Karpas-422 (cell line): ENCODE measurements at regions not wholly inside any gene's neighbourhood (a gene's known extent, or its start where the extent isn't known, plus 50 kb on each side); places are given as distances from the start of the nearest gene placed in this dataset.

ENCODE experiments used
- DNase-seq: peaks from one replicate; pipeline ENCODE4 v3.0.0-alpha.2; 2015
- H2AFZ ChIP-seq: fragments of 200-600 bp; sonication (generic); 2 replicates; pipeline ENCODE4 v1.6.1; 2014; ENCODE audit warnings: antibody characterized with exemption, low read length, mixed read lengths
- H3K27ac ChIP-seq: fragments of 200-600 bp; sonication (generic); 2 replicates; pipeline ENCODE4 v1.5.1; 2014; ENCODE audit warnings: mild to moderate bottlenecking, low read length, moderate library complexity
- H3K27me3 ChIP-seq: fragments of 200-600 bp; sonication (generic); 2 replicates; pipeline ENCODE4 v1.6.1; 2014; ENCODE audit warnings: low read length, mixed read lengths
- H3K36me3 ChIP-seq: fragments of 200-600 bp; sonication (generic); 2 replicates; pipeline ENCODE4 v1.6.1; 2014; ENCODE audit warnings: low read length, mixed read lengths; ENCODE audit not compliant: insufficient read depth
- H3K4me1 ChIP-seq: fragments of 200-600 bp; sonication (generic); 2 replicates; pipeline ENCODE4 v1.6.1; 2014; ENCODE audit warnings: mild to moderate bottlenecking, low read length, mixed read lengths
- H3K4me2 ChIP-seq: fragments of 200-600 bp; sonication (generic); 2 replicates; pipeline ENCODE4 v1.6.1; 2014; ENCODE audit warnings: low read length, low read depth, mild to moderate bottlenecking; ENCODE audit not compliant: poor library complexity, severe bottlenecking
- H3K4me3 ChIP-seq: fragments of 200-600 bp; sonication (generic); 2 replicates; pipeline ENCODE4 v1.5.1; 2014; ENCODE audit warnings: mild to moderate bottlenecking, antibody characterized with exemption, low read length, mixed read lengths
- H3K79me2 ChIP-seq: fragments of 200-600 bp; sonication (generic); 2 replicates; pipeline ENCODE4 v1.6.1; 2014; ENCODE audit warnings: mild to moderate bottlenecking, low read length, mixed read lengths
- H3K9ac ChIP-seq: fragments of 200-600 bp; sonication (generic); 2 replicates; pipeline ENCODE4 v1.6.0; 2014; ENCODE audit warnings: low read length
- H3K9me2 ChIP-seq: fragments of 200-600 bp; sonication (generic), shearing (Covaris generic); replicated peaks from 2 replicates; pipeline ENCODE4 v1.6.0; 2014; ENCODE audit warnings: mild to moderate bottlenecking, low read length, moderate library complexity; ENCODE audit not compliant: insufficient read depth
- H3K9me3 ChIP-seq: fragments of 300-700, 200-600 bp; sonication (generic); 2 replicates; pipeline ENCODE4 v1.6.1; 2014; ENCODE audit warnings: low read length, mixed read lengths
- H4K20me1 ChIP-seq: fragments of 200-600 bp; sonication (generic); 2 replicates; pipeline ENCODE4 v1.6.1; 2014; ENCODE audit warnings: mild to moderate bottlenecking, antibody characterized with exemption, low read length, low read depth; ENCODE audit not compliant: insufficient read depth

DNA sequence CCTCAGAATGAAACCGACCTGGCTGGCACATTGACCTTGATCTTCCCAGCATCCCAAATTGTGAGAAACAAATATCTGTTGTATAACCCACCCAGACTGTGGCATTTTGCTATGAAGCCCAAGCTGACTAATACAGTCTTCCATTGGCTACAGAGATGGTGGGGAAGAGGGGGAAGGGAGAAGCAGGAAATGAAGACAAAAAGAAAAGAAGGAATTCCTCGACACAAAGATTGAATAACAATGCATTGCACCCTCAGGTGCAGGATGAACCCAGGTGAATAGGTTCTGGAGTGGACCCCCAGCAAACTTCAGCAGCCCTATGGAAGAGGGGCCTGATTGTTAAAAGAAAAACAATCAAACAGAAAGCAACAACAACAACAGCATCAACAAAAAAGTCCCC, 270.7 kb downstream of the FSIP2 start:
- H3K4me2 ChIP-seq: no peak overlapping the region
- no peaks in the 10 kb centered on the region for H4K20me1 ChIP-seq
- DNase-seq: no peak
- no peaks in the 10 kb centered on the region for H3K4me1 ChIP-seq
- no peaks in the 10 kb centered on the region for H3K9me2 ChIP-seq
- peaks cover 9% of the 10 kb centered on the region for H3K9me3 ChIP-seq
- no peak overlapping the region for H2AFZ ChIP-seq
- no peaks in the 10 kb centered on the region for H3K27me3 ChIP-seq
- H3K36me3 ChIP-seq: no peaks in the 10 kb centered on the region
- H3K9ac ChIP-seq: no peak overlapping the region
- no peak overlapping the region for H3K27ac ChIP-seq
- no peaks in the 10 kb centered on the region for H3K79me2 ChIP-seq
- no peak overlapping the region for H3K4me3 ChIP-seq

DNA sequence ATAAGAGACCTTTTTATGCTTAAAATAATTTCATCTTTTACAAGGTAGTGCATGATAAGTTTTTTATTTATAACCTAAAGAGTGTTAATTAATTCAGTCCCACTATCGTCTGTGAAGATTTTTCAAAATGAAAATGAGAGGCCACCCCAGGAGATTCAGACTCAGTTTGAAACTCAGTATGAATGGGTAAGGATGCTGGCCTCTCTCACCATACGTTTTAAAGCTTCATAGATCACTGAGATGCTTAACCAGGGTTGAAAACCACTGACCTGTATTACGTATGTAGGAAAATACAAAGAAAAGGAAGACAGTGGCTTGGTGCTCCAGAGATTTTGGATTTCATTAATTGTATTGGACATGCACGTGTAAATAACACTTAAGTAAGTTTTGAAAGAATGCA, 278.7 kb downstream of the FSIP2 start:
- H3K27me3 ChIP-seq: no peaks in the 10 kb centered on the region
- H2AFZ ChIP-seq: no peak overlapping the region
- no peaks in the 10 kb centered on the region for H3K79me2 ChIP-seq
- no peaks in the 10 kb centered on the region for H4K20me1 ChIP-seq
- no peaks in the 10 kb centered on the region for H3K9me2 ChIP-seq
- no peak for DNase-seq
- H3K36me3 ChIP-seq: no peaks in the 10 kb centered on the region
- H3K9ac ChIP-seq: no peak overlapping the region
- no peak overlapping the region for H3K4me3 ChIP-seq
- no peak overlapping the region for H3K27ac ChIP-seq
- H3K4me1 ChIP-seq: no peaks in the 10 kb centered on the region
- H3K4me2 ChIP-seq: no peak overlapping the region
- peaks cover 12% of the 10 kb centered on the region for H3K9me3 ChIP-seq

DNA sequence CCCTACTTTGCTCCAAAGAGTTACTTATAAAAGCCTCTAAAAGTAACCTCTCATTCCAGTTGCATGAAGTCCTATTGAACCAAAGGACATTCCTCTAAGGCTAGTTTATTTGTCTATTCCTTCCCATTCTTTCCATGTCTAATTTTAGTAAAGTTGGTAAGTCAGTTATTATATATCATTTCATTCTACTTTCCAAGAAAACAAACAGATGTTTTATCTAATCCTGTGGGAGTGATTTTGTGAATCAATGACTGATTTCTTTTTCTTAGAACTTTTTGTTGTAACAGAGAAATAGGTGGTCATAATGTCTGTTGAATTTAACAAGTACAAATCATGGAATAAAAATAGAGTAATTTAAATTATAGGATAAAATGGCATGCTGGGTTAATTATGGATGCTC, 286.3 kb downstream of the FSIP2 start:
- Histone ChIP-seq H4K20me1 (no peaks in the 10 kb centered on the region), H2AFZ (no peak overlapping the region), H3K9me3 (peaks cover 14% of the 10 kb centered on the region), H3K9ac (no peak overlapping the region), H3K4me1 (no peaks in the 10 kb centered on the region), H3K27ac (no peak overlapping the region), H3K4me3 (no peak overlapping the region), H3K27me3 (no peaks in the 10 kb centered on the region), H3K4me2 (no peak overlapping the region), H3K36me3 (no peaks in the 10 kb centered on the region), H3K9me2 (no peaks in the 10 kb centered on the region), H3K79me2 (no peaks in the 10 kb centered on the region)
- DNase-seq: no peak

DNA sequence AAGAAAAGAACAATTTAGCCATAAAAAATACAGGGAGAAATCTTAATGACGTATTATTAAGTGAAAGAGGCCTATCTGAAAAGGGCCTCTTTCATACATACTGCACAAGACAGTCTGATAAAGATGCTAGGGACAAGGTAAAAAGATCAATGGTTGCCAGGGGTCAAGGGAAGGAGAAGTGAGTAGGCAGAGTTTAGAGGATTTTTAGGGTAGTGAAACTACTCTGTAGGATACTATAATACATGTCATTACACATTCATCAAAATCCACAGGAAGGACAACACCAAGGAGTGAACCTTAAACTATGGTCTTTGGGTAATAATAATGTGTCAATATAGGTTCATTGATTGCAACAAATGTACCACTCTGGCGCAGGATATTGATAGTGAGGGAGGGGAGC, 289.3 kb downstream of the FSIP2 start:
- H3K9me2 ChIP-seq: no peaks in the 10 kb centered on the region
- no peak overlapping the region for H3K27ac ChIP-seq
- H3K79me2 ChIP-seq: no peaks in the 10 kb centered on the region
- no peaks in the 10 kb centered on the region for H4K20me1 ChIP-seq
- H3K4me1 ChIP-seq: no peaks in the 10 kb centered on the region
- H2AFZ ChIP-seq: no peak overlapping the region
- no peaks in the 10 kb centered on the region for H3K27me3 ChIP-seq
- no peak for DNase-seq
- H3K4me2 ChIP-seq: no peak overlapping the region
- H3K9me3 ChIP-seq: peaks cover 14% of the 10 kb centered on the region
- H3K9ac ChIP-seq: no peak overlapping the region
- no peaks in the 10 kb centered on the region for H3K36me3 ChIP-seq
- no peak overlapping the region for H3K4me3 ChIP-seq

DNA sequence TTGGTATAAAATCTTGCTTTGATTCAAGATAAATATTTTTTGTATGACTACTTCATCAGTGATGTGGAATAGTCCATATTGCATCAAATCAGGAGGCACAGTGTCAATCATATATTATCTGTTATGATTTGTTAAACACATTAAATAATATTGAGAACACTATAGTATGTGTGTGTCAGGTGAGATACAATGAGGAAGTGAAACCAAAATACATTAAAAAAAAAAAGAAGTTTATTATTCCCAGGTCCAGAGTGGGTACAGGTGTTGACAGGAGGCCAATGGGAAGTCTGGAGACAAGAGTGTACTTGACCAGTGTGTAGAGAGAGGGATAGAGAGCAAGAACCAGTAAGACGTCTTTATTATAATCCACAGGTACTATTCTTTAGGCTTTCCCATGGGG, 292.6 kb downstream of the FSIP2 start:
- Histone ChIP-seq H3K9me3 (peaks cover 18% of the 10 kb centered on the region; the same call in 1 of the 2 replicates), H3K36me3 (no peaks in the 10 kb centered on the region), H3K4me2 (no peak overlapping the region), H3K4me1 (no peaks in the 10 kb centered on the region), H3K79me2 (no peaks in the 10 kb centered on the region), H2AFZ (no peak overlapping the region), H3K27me3 (no peaks in the 10 kb centered on the region), H3K4me3 (no peak overlapping the region), H3K9me2 (no peaks in the 10 kb centered on the region), H3K9ac (no peak overlapping the region), H4K20me1 (no peaks in the 10 kb centered on the region), H3K27ac (no peak overlapping the region)
- no peak for DNase-seq

DNA sequence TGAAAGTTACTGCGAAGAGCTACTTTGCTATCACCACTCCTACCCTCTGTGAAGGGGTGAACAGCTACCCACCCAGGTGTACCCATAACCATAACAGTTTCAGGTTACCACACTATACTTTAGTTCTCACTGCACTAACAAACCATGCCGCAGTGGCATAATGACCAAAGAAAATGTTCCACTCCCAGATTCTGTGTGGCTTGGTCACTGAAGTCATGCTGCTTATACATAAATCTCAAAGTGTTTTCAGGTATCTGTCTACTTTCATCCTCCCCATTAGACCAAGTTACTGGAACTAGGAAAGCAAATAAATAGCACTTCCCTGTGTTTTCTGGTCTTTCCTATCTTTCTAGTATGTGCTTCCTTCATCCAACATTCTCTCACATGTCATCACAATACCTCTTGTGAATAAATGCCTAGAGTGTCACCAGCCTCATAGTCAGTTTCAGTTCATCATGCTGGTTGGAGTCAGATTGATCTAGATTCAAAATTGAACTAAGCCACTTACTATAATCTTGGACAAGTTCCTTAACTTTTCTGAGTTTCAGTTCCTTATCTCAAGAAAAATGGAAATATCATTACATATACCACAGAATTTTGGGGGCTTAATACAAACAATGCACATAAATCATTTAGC, 293.6 kb downstream of the FSIP2 start:
- no peak for DNase-seq
- no peak overlapping the region for H2AFZ ChIP-seq
- no peak overlapping the region for H3K9ac ChIP-seq
- no peak overlapping the region for H3K4me2 ChIP-seq
- no peaks in the 10 kb centered on the region for H4K20me1 ChIP-seq
- H3K4me1 ChIP-seq: no peaks in the 10 kb centered on the region
- H3K27me3 ChIP-seq: no peaks in the 10 kb centered on the region
- H3K27ac ChIP-seq: no peak overlapping the region
- H3K9me2 ChIP-seq: no peaks in the 10 kb centered on the region
- peaks cover 18% of the 10 kb centered on the region; the same call in 1 of the 2 replicates for H3K9me3 ChIP-seq
- H3K79me2 ChIP-seq: no peaks in the 10 kb centered on the region
- no peaks in the 10 kb centered on the region for H3K36me3 ChIP-seq
- H3K4me3 ChIP-seq: no peak overlapping the region

DNA sequence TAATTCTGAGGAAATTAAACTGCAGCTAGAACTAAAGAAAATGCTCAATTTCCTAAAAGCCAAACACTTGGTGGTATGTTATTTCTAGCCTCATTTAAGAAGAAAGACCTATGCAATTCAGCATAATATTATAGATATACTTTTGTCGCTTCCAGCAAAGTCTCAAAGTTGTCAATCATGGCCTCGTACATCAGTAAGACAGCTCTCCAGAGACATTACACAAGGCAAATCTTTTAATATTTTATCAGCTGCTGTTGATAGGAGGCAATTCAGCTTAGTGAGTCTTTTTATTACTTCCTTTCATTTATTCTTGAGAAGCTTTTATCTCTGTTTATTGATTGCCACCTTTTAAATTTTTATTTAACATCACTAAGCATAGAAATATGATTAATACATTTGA, 294.3 kb downstream of the FSIP2 start:
- H2AFZ ChIP-seq: no peak overlapping the region
- DNase-seq: no peak
- H3K4me1 ChIP-seq: no peaks in the 10 kb centered on the region
- H3K27ac ChIP-seq: no peak overlapping the region
- no peak overlapping the region for H3K9ac ChIP-seq
- H3K9me3 ChIP-seq: peaks cover 15% of the 10 kb centered on the region; the same call in 1 of the 2 replicates
- no peaks in the 10 kb centered on the region for H3K27me3 ChIP-seq
- no peak overlapping the region for H3K4me2 ChIP-seq
- no peak overlapping the region for H3K4me3 ChIP-seq
- no peaks in the 10 kb centered on the region for H3K79me2 ChIP-seq
- no peaks in the 10 kb centered on the region for H3K9me2 ChIP-seq
- H3K36me3 ChIP-seq: no peaks in the 10 kb centered on the region
- H4K20me1 ChIP-seq: no peaks in the 10 kb centered on the region

DNA sequence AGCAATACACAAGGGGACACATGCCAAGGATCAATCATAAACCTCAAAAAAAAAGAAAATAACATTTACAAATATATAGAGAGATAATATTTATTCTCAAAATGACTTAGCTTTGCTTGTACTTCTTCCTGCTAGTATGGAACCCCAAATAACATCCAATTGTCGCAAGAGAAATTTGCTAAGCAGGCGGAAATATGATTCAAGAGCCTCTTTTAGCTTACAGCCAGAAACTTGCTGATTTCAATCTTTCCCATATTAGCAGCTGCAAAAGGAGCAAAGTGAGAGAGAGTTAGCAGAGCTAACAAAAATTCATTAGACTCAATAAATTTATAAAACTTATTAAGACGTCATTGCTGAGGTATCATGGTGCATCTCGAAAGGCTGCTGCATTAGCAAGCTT, 294.9 kb downstream of the FSIP2 start:
- H3K27me3 ChIP-seq: no peaks in the 10 kb centered on the region
- H3K9me3 ChIP-seq: peaks cover 15% of the 10 kb centered on the region; the same call in 1 of the 2 replicates
- no peaks in the 10 kb centered on the region for H3K79me2 ChIP-seq
- no peak overlapping the region for H3K4me2 ChIP-seq
- no peaks in the 10 kb centered on the region for H3K4me1 ChIP-seq
- no peaks in the 10 kb centered on the region for H3K9me2 ChIP-seq
- no peak overlapping the region for H3K27ac ChIP-seq
- no peak overlapping the region for H3K9ac ChIP-seq
- no peak overlapping the region for H3K4me3 ChIP-seq
- no peaks in the 10 kb centered on the region for H4K20me1 ChIP-seq
- H3K36me3 ChIP-seq: no peaks in the 10 kb centered on the region
- no peak overlapping the region for H2AFZ ChIP-seq
- DNase-seq: no peak
